Activated CD8-positive, alpha-beta T cell treated with anti-CD3 and anti-CD28 coated beads for 36 hours (primary cell): ENCODE measurements at regions not wholly inside any gene's neighbourhood (a gene's known extent, or its start where the extent isn't known, plus 50 kb on each side); places are given as distances from the start of the nearest gene placed in this dataset.
"Not testable (repeated sequence)": the region's sequence is repeated elsewhere in the genome, so short reads cannot be mapped to it uniquely, and the experiment has no call there.

Experiments
- ATAC-seq: fragments of 200-7000 bp; cut with Tn5 transposase; one replicate; pipeline ENCODE4 v1.10.0; 2021; ENCODE audit warnings: mild to moderate bottlenecking, moderate library complexity
- CTCF ChIA-PET: fragments of 350-600 bp; sonication (Branson Sonifier 250); formaldehyde crosslinking; loops from one replicate; lab custom pipeline; 2021; ENCODE audit warnings: antibody characterized with exemption; lab: Charles Lee
- POLR2A ChIA-PET: fragments of 350-600 bp; sonication (Branson Sonifier 250); formaldehyde crosslinking; loops from one replicate; lab custom pipeline; 2021; ENCODE audit warnings: antibody characterized with exemption; lab: Charles Lee
- DNase-seq: peaks from one replicate; pipeline ENCODE4 v3.0.0-alpha.2; 2020
- H3K27ac Mint-ChIP-seq: one replicate; pipeline ENCODE4 v1.8.0; 2021; ENCODE audit warnings: mild to moderate bottlenecking, mixed read lengths
- H3K27me3 Mint-ChIP-seq: one replicate; pipeline ENCODE4 v1.8.0; 2021; ENCODE audit warnings: mixed read lengths
- H3K36me3 Mint-ChIP-seq: one replicate; pipeline ENCODE4 v1.8.0; 2021; ENCODE audit warnings: low read depth, mixed read lengths
- H3K4me1 Mint-ChIP-seq: one replicate; pipeline ENCODE4 v1.8.0; 2021; ENCODE audit warnings: low read depth, mixed read lengths
- H3K4me3 Mint-ChIP-seq: one replicate; pipeline ENCODE4 v1.8.0; 2021; ENCODE audit warnings: mild to moderate bottlenecking, moderate library complexity, mixed read lengths
- H3K9me3 Mint-ChIP-seq: one replicate; pipeline ENCODE4 v1.8.0; 2021; ENCODE audit warnings: mixed read lengths
- intact Hi-C: fragments of 100-400 bp; cut with micrococcal nuclease; formaldehyde crosslinking; loops from one replicate; pipeline ENCODE4 v1.10.0; 2022
- TF ChIP-seq, protein P1 (sequence below): fragments of 200-600 bp; IDR thresholded peaks from one replicate; pipeline ENCODE4 v1.8.0; 2022; ENCODE audit warnings: antibody characterized with exemption, mild to moderate bottlenecking

DNA sequence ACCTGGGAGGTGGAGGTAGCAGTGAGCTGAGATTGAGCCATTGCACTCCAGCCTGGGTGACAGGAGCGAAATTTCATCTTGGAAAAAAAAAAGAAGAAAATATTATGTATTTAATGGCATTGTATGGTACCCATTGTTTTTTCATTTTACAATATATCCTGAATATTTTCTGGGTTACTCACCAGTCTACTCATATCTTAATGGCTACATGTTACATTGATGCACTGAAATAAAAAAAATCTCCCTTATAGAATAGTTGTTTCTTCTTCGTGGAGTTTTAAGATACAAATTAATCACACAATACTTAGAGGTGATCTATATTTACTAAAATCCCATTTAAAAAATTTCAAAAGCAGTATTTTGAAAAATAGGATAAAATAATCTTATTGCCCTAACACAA is 66.3 kb upstream of the XPO1 start:
- CTCF ChIA-PET, result no interaction called here
- no peak for ATAC-seq

DNA sequence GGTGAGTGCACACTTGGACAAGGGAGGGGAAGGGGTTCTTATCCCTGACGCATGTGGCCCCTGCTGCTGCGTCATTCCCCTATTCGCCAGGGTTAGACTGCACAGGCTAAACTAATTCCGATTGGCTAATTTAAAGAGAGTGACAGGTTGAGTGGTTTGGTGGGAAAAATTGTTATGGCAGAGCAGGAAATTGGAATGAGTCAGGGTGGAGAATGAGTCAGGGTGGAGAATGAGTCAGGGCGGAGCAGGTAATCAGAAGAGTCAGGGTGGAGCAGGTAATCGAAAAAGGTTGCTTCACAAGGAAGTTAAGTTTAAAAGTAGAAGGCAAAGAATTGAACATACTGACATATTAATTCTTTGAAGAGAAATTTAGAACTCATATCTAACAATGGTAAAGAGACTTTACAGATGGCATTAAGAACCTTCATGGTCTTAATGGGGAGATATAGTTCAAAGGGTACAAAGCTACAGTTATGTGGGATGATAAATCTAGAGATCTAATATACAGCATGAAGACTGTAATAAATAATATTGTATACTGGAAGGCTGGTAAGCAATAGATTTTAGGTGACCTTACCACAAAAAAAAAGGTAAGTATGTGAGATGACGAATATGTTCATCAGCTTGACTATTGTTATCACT is 60.5 kb upstream of the XPO1 start:
- H3K36me3 Mint-ChIP-seq, H3K9me3 Mint-ChIP-seq, H3K27me3 Mint-ChIP-seq, POLR2A ChIA-PET, H3K4me3 Mint-ChIP-seq, CTCF ChIA-PET, intact Hi-C loops, H3K4me1 Mint-ChIP-seq, ATAC-seq: not testable (repeated sequence)
- H3K27ac Mint-ChIP-seq, result peak overlapping the region; percentile 25
- peak; percentile 15 for DNase-seq

More for the DNA sequence above, 66.3 kb upstream of the XPO1 start:
- no peaks in the 10 kb centered on the region for H3K9me3 Mint-ChIP-seq
- H3K36me3 Mint-ChIP-seq, result no peaks in the 10 kb centered on the region
- TF ChIP-seq, protein P1, sequence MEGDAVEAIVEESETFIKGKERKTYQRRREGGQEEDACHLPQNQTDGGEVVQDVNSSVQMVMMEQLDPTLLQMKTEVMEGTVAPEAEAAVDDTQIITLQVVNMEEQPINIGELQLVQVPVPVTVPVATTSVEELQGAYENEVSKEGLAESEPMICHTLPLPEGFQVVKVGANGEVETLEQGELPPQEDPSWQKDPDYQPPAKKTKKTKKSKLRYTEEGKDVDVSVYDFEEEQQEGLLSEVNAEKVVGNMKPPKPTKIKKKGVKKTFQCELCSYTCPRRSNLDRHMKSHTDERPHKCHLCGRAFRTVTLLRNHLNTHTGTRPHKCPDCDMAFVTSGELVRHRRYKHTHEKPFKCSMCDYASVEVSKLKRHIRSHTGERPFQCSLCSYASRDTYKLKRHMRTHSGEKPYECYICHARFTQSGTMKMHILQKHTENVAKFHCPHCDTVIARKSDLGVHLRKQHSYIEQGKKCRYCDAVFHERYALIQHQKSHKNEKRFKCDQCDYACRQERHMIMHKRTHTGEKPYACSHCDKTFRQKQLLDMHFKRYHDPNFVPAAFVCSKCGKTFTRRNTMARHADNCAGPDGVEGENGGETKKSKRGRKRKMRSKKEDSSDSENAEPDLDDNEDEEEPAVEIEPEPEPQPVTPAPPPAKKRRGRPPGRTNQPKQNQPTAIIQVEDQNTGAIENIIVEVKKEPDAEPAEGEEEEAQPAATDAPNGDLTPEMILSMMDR, result no peak
- no peaks in the 10 kb centered on the region for H3K4me1 Mint-ChIP-seq
- H3K27me3 Mint-ChIP-seq, result no peaks in the 10 kb centered on the region
- no peak for DNase-seq
- no peak overlapping the region for H3K27ac Mint-ChIP-seq
- intact Hi-C loops, result no loop called here
- POLR2A ChIA-PET, result no interaction called here
- H3K4me3 Mint-ChIP-seq, result no peak overlapping the region

DNA sequence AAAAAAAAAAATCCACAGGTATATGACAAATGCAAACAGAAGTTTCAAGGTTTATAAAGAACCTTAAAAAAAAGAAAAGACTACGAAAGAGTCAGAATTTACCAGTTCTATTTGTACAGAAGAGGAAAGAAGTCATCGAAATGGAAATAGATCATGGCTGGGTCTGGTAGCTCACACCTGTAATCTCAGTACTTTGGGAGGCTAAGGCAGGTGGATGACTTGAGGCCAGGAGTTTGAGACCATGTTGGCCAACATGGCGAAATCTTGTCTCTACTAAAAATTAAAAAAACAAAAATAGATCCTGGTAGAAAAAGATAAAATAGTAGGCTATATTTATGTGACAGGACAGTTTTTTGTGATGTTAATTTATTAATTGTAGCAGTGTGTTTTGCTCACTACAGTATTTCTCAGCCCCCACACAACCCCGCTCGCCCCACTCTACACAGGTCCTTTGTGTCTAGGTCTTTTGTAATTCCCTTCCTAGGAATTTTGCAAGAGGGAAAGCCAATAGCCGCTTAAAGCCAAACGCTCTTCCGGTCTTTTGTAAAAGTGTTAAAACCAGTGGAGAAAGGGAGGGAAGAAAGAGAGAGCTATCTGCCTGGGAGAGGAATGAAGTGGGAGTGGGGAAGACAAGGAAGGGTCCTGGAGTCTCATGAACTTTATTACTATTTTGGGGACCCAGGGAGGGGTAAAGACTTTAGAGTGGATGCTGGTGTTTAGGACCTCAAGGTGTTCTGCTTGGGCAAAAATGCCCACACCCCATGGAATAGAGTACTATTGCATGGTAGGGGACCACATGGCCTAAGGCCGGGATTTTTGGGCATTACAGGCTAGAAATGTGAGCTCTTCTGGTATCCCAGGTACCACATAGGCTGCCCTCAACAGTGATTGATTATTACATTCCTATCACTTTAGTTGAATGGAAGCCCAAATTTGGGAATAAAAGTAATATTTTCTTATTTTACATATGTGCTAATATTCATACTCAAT is 59.4 kb upstream of the XPO1 start:
- Mint-ChIP-seq H3K27ac (no peak overlapping the region), H3K36me3 (no peaks in the 10 kb centered on the region), H3K4me1 (peaks cover 3% of the 10 kb centered on the region), H3K27me3 (no peaks in the 10 kb centered on the region), H3K9me3 (peaks cover 4% of the 10 kb centered on the region), H3K4me3 (no peak overlapping the region)
- intact Hi-C loops, result no loop called here
- ChIA-PET CTCF (no interaction called here), POLR2A (no interaction called here)
- TF ChIP-seq, protein P1, result no peak
- no peak for DNase-seq
- no peak for ATAC-seq

DNA sequence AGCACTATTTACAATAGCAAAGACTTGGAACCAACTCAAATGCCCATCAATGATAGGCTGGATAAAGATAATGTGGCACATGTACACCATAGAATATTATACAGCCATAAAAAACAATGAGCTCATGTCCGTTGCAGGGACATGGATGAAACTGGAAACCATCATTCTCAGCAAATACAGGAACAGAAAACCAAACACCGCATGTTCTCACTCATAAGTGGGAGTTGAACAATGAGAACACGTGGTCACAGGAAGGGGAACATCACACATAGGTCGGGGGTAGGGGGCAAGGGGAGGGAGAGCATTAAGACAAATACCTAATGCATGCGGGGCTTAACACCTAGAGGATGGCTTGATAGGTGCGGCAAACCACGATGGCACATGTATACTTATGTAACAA is 56.0 kb upstream of the XPO1 start:
- H3K27me3 Mint-ChIP-seq, CTCF ChIA-PET, DNase-seq, H3K27ac Mint-ChIP-seq, POLR2A ChIA-PET, intact Hi-C loops, H3K4me1 Mint-ChIP-seq, ATAC-seq, H3K9me3 Mint-ChIP-seq, H3K36me3 Mint-ChIP-seq, H3K4me3 Mint-ChIP-seq: not testable (repeated sequence)

DNA sequence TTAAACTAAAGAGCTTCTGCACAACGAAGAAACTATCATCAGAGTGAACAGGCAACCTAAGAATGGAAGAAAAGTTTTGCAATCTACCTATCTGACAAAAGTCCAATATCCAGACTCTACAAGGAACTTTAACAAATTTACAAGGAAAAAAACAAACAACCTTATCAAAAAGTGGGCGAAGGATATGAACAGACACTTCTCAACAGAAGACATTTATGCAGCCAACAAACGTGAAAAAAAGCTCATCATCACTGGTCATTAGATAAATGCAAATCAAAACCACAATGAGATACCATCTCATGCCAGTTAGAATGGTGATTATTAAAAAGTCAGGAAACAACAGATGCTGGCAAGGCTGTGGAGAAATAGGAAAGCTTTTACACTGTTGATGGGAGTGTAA is 55.5 kb upstream of the XPO1 start:
- H3K9me3 Mint-ChIP-seq, ATAC-seq, DNase-seq, intact Hi-C loops, H3K27me3 Mint-ChIP-seq, CTCF ChIA-PET, H3K4me1 Mint-ChIP-seq, H3K36me3 Mint-ChIP-seq, H3K27ac Mint-ChIP-seq, POLR2A ChIA-PET, H3K4me3 Mint-ChIP-seq: not testable (repeated sequence)

DNA sequence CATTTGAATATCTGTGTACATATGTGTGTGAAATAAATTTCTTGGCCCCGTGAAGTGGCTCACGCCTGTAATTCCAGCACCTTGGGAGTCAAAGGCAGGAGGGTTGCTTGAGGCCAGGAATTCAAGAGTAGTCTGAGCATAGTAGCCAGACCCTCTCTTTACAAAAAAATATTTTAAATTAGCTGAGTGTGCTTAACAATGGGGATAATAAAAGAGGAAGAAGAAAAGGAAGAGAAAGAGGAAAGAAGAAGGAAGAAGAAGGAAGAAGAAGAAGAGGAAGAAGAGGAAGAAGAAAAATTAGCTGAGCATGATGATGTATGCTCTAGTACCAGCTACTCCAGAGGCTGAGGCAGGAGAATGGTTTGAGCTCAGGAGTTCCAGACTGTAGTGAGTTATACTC is 52.1 kb upstream of the XPO1 start:
- H3K9me3 Mint-ChIP-seq, result peaks cover 4% of the 10 kb centered on the region
- intact Hi-C loops, result no loop called here
- ATAC-seq (no peak), DNase-seq (no peak)
- TF ChIP-seq, protein P1, result no peak
- peaks cover 2% of the 10 kb centered on the region for H3K27me3 Mint-ChIP-seq
- ChIA-PET CTCF (no interaction called here), POLR2A (no interaction called here)
- H3K4me1 Mint-ChIP-seq, result no peaks in the 10 kb centered on the region
- no peak overlapping the region for H3K27ac Mint-ChIP-seq
- H3K36me3 Mint-ChIP-seq, result no peaks in the 10 kb centered on the region
- no peak overlapping the region for H3K4me3 Mint-ChIP-seq
